ENCODE measurements at regions not wholly inside any gene's neighbourhood (a gene's known extent, or its start where the extent isn't known, plus 50 kb on each side); places are given as distances from the start of the nearest gene placed in this dataset.
"Not testable (repeated sequence)": the region's sequence is repeated elsewhere in the genome, so short reads cannot be mapped to it uniquely, and the experiment has no call there.

DNA sequence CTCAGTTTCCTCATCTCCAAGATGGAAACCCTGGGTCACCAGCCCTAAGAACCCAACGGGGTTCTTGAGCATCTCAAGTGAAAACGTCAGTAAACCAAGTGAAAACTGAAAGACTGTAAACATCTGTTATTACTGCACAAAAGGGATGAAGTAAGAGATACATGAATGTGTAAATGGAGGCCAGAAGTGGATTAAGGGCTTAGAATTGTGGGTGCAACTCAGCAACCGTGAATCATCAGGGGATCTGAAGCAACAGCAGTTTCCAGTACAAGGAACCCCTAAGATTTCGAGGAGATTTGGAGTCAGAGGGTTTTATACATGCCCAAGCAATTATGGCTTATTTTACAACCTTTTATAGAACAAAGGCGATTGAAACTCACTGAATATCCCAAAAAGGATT, 95.7 kb upstream of the SVIL start:
- Histone ChIP-seq H3K4me2 (no peak overlapping the region), H3K9ac (no peak overlapping the region), H3K27ac (no peak overlapping the region), H3K4me1 (ENCODE audit: low read depth, poor library complexity, severe bottlenecking) (peaks cover 5% of the 10 kb centered on the region), H3K79me2 (ENCODE audit: insufficient read depth, low read depth) (no peaks in the 10 kb centered on the region), H3K4me3 (IDR thresholded peaks at IDR 0.05; ENCODE audit: insufficient read depth, low read depth, low read length) (no peak overlapping the region), H3K27me3 (ENCODE audit: insufficient read depth, low read depth) (no peaks in the 10 kb centered on the region), H3K36me3 (ENCODE audit: insufficient read depth) (no peaks in the 10 kb centered on the region), H2AFZ (ENCODE audit: low read depth) (no peak overlapping the region), H4K20me1 (ENCODE audit: insufficient read depth) (no peaks in the 10 kb centered on the region)
- TF ChIP-seq, protein P1, sequence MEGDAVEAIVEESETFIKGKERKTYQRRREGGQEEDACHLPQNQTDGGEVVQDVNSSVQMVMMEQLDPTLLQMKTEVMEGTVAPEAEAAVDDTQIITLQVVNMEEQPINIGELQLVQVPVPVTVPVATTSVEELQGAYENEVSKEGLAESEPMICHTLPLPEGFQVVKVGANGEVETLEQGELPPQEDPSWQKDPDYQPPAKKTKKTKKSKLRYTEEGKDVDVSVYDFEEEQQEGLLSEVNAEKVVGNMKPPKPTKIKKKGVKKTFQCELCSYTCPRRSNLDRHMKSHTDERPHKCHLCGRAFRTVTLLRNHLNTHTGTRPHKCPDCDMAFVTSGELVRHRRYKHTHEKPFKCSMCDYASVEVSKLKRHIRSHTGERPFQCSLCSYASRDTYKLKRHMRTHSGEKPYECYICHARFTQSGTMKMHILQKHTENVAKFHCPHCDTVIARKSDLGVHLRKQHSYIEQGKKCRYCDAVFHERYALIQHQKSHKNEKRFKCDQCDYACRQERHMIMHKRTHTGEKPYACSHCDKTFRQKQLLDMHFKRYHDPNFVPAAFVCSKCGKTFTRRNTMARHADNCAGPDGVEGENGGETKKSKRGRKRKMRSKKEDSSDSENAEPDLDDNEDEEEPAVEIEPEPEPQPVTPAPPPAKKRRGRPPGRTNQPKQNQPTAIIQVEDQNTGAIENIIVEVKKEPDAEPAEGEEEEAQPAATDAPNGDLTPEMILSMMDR (conservative IDR thresholded peaks at IDR 0.05; ENCODE audit: low read depth, low read length): no peak

DNA sequence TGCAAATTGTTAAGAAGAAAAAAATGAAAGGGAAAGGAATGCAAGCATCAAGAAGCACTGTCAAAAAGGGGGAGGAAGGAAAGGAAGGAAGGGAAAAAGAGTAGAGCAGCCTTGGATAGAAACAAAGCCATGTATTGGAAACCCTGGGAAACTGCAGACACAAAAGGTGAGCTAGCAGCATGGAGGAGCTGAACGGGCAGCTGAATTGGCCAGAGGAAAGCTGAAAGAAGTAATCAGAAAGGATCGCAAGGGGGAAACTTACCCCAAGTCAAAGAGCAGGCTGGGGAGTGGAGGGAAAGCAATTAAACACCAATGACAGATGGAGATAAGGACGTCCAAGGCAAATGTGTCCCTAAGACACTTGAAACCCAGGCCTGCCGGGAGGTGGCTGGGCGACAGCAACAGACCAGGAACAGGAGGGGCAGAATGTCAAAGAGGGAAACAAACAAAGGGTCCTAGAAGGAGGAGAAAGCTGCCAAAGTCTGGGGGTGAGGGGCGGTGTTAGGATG, 93.8 kb upstream of the SVIL start:
- H3K27me3 ChIP-seq (ENCODE audit: insufficient read depth, low read depth): no peaks in the 10 kb centered on the region
- TF ChIP-seq, protein P1 (conservative IDR thresholded peaks at IDR 0.05; ENCODE audit: low read depth, low read length): no peak
- H4K20me1 ChIP-seq (ENCODE audit: insufficient read depth): no peaks in the 10 kb centered on the region
- H3K4me3 ChIP-seq (IDR thresholded peaks at IDR 0.05; ENCODE audit: insufficient read depth, low read depth, low read length): no peak overlapping the region
- H3K9ac ChIP-seq: no peak overlapping the region
- H3K4me1 ChIP-seq (ENCODE audit: low read depth, poor library complexity, severe bottlenecking): no peaks in the 10 kb centered on the region
- H3K36me3 ChIP-seq (ENCODE audit: insufficient read depth): no peaks in the 10 kb centered on the region
- no peak overlapping the region for H3K27ac ChIP-seq
- H2AFZ ChIP-seq (ENCODE audit: low read depth): no peak overlapping the region
- no peak overlapping the region for H3K4me2 ChIP-seq
- no peaks in the 10 kb centered on the region for H3K79me2 ChIP-seq (ENCODE audit: insufficient read depth, low read depth)

DNA sequence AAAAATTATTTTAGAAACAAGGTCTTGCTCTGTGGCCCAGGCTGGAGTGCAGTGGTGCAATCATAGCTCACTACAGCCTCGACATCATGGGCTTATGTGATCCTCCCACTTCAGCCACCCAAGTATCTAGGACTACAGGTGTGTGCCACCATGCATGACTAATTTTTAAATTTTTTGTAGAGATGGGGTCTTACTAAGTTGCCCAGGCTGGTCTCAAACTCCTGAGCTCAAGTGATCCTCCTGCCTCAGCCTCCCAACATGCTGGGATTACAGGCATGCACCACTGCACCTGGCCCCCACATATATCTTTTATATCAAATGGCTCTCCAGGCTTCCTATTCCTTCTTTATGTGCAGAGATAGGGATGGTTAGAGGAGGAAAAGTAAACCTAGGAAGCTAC, 91.2 kb upstream of the SVIL start:
- not testable (repeated sequence) for H3K27ac ChIP-seq; H3K79me2 ChIP-seq (ENCODE audit: insufficient read depth, low read depth); H3K9ac ChIP-seq; H2AFZ ChIP-seq (ENCODE audit: low read depth); H4K20me1 ChIP-seq (ENCODE audit: insufficient read depth); H3K36me3 ChIP-seq (ENCODE audit: insufficient read depth); H3K4me1 ChIP-seq (ENCODE audit: low read depth, poor library complexity, severe bottlenecking); H3K27me3 ChIP-seq (ENCODE audit: insufficient read depth, low read depth); H3K4me2 ChIP-seq; H3K4me3 ChIP-seq (IDR thresholded peaks at IDR 0.05; ENCODE audit: insufficient read depth, low read depth, low read length)

DNA sequence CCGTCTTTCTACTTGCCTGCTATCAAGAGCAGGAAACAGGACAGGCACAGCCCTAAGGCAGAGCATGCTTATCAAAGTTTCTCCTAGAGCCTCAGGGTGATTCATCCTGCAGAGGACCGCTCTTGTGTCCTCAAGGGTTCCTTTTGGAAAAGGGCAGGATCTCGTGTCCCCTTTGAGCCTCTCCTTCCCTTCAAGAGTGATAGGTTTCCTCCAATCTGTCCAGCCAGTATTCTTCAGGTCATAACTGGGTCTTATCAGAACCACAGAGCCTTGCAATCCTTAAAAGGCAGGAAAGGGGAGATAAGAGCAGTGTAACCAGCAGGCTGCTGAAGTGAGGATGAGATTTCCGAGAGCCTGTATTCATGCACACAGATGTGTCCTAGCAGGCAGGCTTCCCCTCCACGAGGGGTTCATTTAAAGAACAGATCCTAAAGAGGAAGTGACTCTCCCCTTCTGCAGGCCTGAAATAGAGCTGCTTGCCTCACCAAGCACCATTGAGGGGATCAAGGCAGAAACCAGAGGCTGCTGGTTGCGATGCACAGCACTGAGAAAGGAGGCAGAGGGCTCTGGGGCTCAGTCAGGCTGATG, 90.5 kb upstream of the SVIL start:
- Histone ChIP-seq H3K79me2 (ENCODE audit: insufficient read depth, low read depth) (no peaks in the 10 kb centered on the region), H3K4me2 (no peak overlapping the region), H2AFZ (ENCODE audit: low read depth) (no peak overlapping the region), H3K36me3 (ENCODE audit: insufficient read depth) (no peaks in the 10 kb centered on the region), H3K27ac (no peak overlapping the region), H3K9ac (no peak overlapping the region), H4K20me1 (ENCODE audit: insufficient read depth) (no peaks in the 10 kb centered on the region), H3K4me1 (ENCODE audit: low read depth, poor library complexity, severe bottlenecking) (no peaks in the 10 kb centered on the region), H3K27me3 (ENCODE audit: insufficient read depth, low read depth) (no peaks in the 10 kb centered on the region), H3K4me3 (IDR thresholded peaks at IDR 0.05; ENCODE audit: insufficient read depth, low read depth, low read length) (no peak overlapping the region)
- TF ChIP-seq, protein P1 (conservative IDR thresholded peaks at IDR 0.05; ENCODE audit: low read depth, low read length): no peak

DNA sequence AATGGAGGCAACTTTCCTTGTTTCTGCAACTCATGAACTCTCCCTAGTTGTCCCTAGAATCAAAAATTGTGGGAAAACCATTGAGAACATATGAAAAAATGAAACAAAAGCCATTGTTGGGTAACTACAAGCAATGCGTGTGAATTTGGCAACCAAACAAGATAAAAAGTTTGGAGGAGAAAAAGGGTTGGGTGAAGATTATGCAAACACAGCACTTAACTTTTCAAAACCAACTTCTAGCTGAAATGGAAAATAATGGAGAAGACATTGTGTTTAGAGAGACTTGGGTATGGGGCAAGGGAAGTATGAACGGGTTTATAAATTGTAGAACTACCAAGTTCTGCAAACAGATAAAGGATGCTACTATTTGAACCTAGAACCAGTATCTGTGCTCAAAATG, 89.0 kb upstream of the SVIL start:
- TF ChIP-seq, protein P1 (conservative IDR thresholded peaks at IDR 0.05; ENCODE audit: low read depth, low read length): no peak
- H3K4me1 ChIP-seq (ENCODE audit: low read depth, poor library complexity, severe bottlenecking): no peaks in the 10 kb centered on the region
- no peak overlapping the region for H3K27ac ChIP-seq
- no peak overlapping the region for H3K4me3 ChIP-seq (IDR thresholded peaks at IDR 0.05; ENCODE audit: insufficient read depth, low read depth, low read length)
- H2AFZ ChIP-seq (ENCODE audit: low read depth): no peak overlapping the region
- H3K27me3 ChIP-seq (ENCODE audit: insufficient read depth, low read depth): no peaks in the 10 kb centered on the region
- no peak overlapping the region for H3K9ac ChIP-seq
- H3K36me3 ChIP-seq (ENCODE audit: insufficient read depth): no peaks in the 10 kb centered on the region
- H4K20me1 ChIP-seq (ENCODE audit: insufficient read depth): no peaks in the 10 kb centered on the region
- no peak overlapping the region for H3K4me2 ChIP-seq
- no peaks in the 10 kb centered on the region for H3K79me2 ChIP-seq (ENCODE audit: insufficient read depth, low read depth)

All from KMS-11 (cell line).